ENCODE measurements at regions not wholly inside any gene's neighbourhood (a gene's known extent, or its start where the extent isn't known, plus 50 kb on each side); places are given as distances from the start of the nearest gene placed in this dataset.

- Histone ChIP-seq H2AFZ (ENCODE audit: low read length) (no peak overlapping the region), H3K9ac (ENCODE audit: low read length) (no peak overlapping the region), H3K4me3 (ENCODE audit: low read depth, low read length, poor library complexity, severe bottlenecking) (no peak overlapping the region), H3K9me2 (ENCODE audit: low read depth, low read length) (no peaks in the 10 kb centered on the region), H3K36me3 (ENCODE audit: insufficient read depth, low read length) (no peaks in the 10 kb centered on the region), H3F3A (ENCODE audit: insufficient read depth, low read length) (no peaks in the 10 kb centered on the region), H3K27me3 (ENCODE audit: insufficient read depth, low read length) (no peaks in the 10 kb centered on the region), H4K20me1 (ENCODE audit: insufficient read depth, low read length) (no peaks in the 10 kb centered on the region), H3K4me2 (ENCODE audit: low read length) (no peak overlapping the region), H3K4me1 (ENCODE audit: insufficient read depth, low read length, severe bottlenecking) (no peaks in the 10 kb centered on the region), H3K79me2 (ENCODE audit: insufficient read depth, low read length) (no peaks in the 10 kb centered on the region), H3K27ac (ENCODE audit: low read depth, low read length, poor library complexity, severe bottlenecking) (no peak overlapping the region), H3K9me3 (ENCODE audit: low read length) (no peaks in the 10 kb centered on the region)
- TF ChIP-seq EZH2 (IDR thresholded peaks at IDR 0.05; ENCODE audit: borderline replicate concordance, low read length) (no peak), CTCF (IDR thresholded peaks at IDR 0.05; ENCODE audit: low read length) (no peak)
Measured at GRCh38 chr12:107551434-107551833, 134.2 kb upstream of the PWP1 start.

- no peak overlapping the region for H3K27ac ChIP-seq (ENCODE audit: low read depth, low read length, poor library complexity, severe bottlenecking)
- H2AFZ ChIP-seq (ENCODE audit: low read length), result no peak overlapping the region
Measured at GRCh38 chr12:107552263-107552662, 133.3 kb upstream of the PWP1 start.

GRCh38 chr12:107553211-107553765 is 132.3 kb upstream of the PWP1 start:
- H4K20me1 ChIP-seq (ENCODE audit: insufficient read depth, low read length), result no peaks in the 10 kb centered on the region
- H3K4me1 ChIP-seq (ENCODE audit: insufficient read depth, low read length, severe bottlenecking), result no peaks in the 10 kb centered on the region
- H3F3A ChIP-seq (ENCODE audit: insufficient read depth, low read length), result no peaks in the 10 kb centered on the region
- H3K27ac ChIP-seq (ENCODE audit: low read depth, low read length, poor library complexity, severe bottlenecking), result no peak overlapping the region
- no peak overlapping the region for H2AFZ ChIP-seq (ENCODE audit: low read length)
- no peaks in the 10 kb centered on the region for H3K9me2 ChIP-seq (ENCODE audit: low read depth, low read length)
- H3K79me2 ChIP-seq (ENCODE audit: insufficient read depth, low read length), result no peaks in the 10 kb centered on the region
- H3K36me3 ChIP-seq (ENCODE audit: insufficient read depth, low read length), result no peaks in the 10 kb centered on the region
- no peak overlapping the region for H3K9ac ChIP-seq (ENCODE audit: low read length)
- no peak overlapping the region for H3K4me3 ChIP-seq (ENCODE audit: low read depth, low read length, poor library complexity, severe bottlenecking)
- no peaks in the 10 kb centered on the region for H3K27me3 ChIP-seq (ENCODE audit: insufficient read depth, low read length)
- no peaks in the 10 kb centered on the region for H3K9me3 ChIP-seq (ENCODE audit: low read length)
- no peak for TF ChIP-seq EZH2 (IDR thresholded peaks at IDR 0.05; ENCODE audit: borderline replicate concordance, low read length)
- no peak for TF ChIP-seq CTCF (IDR thresholded peaks at IDR 0.05; ENCODE audit: low read length)
- no peak overlapping the region for H3K4me2 ChIP-seq (ENCODE audit: low read length)

More at GRCh38 chr12:107552263-107552662, 133.3 kb upstream of the PWP1 start:
- Histone ChIP-seq H4K20me1 (ENCODE audit: insufficient read depth, low read length) (no peaks in the 10 kb centered on the region), H3K79me2 (ENCODE audit: insufficient read depth, low read length) (no peaks in the 10 kb centered on the region), H3K9ac (ENCODE audit: low read length) (no peak overlapping the region), H3K4me1 (ENCODE audit: insufficient read depth, low read length, severe bottlenecking) (no peaks in the 10 kb centered on the region), H3K9me2 (ENCODE audit: low read depth, low read length) (no peaks in the 10 kb centered on the region), H3K4me2 (ENCODE audit: low read length) (no peak overlapping the region), H3K4me3 (ENCODE audit: low read depth, low read length, poor library complexity, severe bottlenecking) (no peak overlapping the region), H3K27me3 (ENCODE audit: insufficient read depth, low read length) (no peaks in the 10 kb centered on the region), H3K36me3 (ENCODE audit: insufficient read depth, low read length) (no peaks in the 10 kb centered on the region), H3F3A (ENCODE audit: insufficient read depth, low read length) (no peaks in the 10 kb centered on the region), H3K9me3 (ENCODE audit: low read length) (no peaks in the 10 kb centered on the region)
- TF ChIP-seq CTCF (IDR thresholded peaks at IDR 0.05; ENCODE audit: low read length) (no peak), EZH2 (IDR thresholded peaks at IDR 0.05; ENCODE audit: borderline replicate concordance, low read length) (no peak)

Data from OCI-LY1 (cell line).